ENCODE measurements at regions not wholly inside any gene's neighbourhood (a gene's known extent, or its start where the extent isn't known, plus 50 kb on each side); places are given as distances from the start of the nearest gene placed in this dataset.

GRCh38 chr15:39144613-39145499 is 436.0 kb upstream of the THBS1 start:
- DNase-seq = no peak
- WGBS, 2 donors (ENCODE audit: low coverage in 1 of 2) = 48 to 64% methylated on average over 2 of the region's 2 CpGs
- Histone ChIP-seq H3K27ac (no peak overlapping the region), H3K36me3 (no peaks in the 10 kb centered on the region), H3K9me3 (no peaks in the 10 kb centered on the region), H3K27me3 (no peaks in the 10 kb centered on the region), H3K4me1 (no peaks in the 10 kb centered on the region), H3K4me3 (no peak overlapping the region)
- in situ Hi-C loops (cut with MboI; ENCODE audit: low pct_ligation_motif_present in 1 of 4, low pct_unique_long_range_greater_than_20kb in 1 of 4, low sequenced_read_pairs in 3 of 4) (no loop called here), intact Hi-C loops (cut with DNase I; ENCODE audit: low total_unique reads) (no loop called here)
- TF ChIP-seq POLR2AphosphoS5 (IDR thresholded peaks at IDR 0.05) = no peak
- no peak for TF ChIP-seq EP300 (IDR thresholded peaks at IDR 0.05; ENCODE audit: low read depth)
- TF ChIP-seq, protein P1, sequence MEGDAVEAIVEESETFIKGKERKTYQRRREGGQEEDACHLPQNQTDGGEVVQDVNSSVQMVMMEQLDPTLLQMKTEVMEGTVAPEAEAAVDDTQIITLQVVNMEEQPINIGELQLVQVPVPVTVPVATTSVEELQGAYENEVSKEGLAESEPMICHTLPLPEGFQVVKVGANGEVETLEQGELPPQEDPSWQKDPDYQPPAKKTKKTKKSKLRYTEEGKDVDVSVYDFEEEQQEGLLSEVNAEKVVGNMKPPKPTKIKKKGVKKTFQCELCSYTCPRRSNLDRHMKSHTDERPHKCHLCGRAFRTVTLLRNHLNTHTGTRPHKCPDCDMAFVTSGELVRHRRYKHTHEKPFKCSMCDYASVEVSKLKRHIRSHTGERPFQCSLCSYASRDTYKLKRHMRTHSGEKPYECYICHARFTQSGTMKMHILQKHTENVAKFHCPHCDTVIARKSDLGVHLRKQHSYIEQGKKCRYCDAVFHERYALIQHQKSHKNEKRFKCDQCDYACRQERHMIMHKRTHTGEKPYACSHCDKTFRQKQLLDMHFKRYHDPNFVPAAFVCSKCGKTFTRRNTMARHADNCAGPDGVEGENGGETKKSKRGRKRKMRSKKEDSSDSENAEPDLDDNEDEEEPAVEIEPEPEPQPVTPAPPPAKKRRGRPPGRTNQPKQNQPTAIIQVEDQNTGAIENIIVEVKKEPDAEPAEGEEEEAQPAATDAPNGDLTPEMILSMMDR (IDR thresholded peaks at IDR 0.05) = no peak
- TF ChIP-seq POLR2A (IDR thresholded peaks at IDR 0.05) = no peak

- TF ChIP-seq POLR2A (IDR thresholded peaks at IDR 0.05) (no peak), EP300 (IDR thresholded peaks at IDR 0.05; ENCODE audit: low read depth) (no peak), POLR2AphosphoS5 (IDR thresholded peaks at IDR 0.05) (no peak)
- Histone ChIP-seq H3K9me3 (no peaks in the 10 kb centered on the region), H3K27ac (no peak overlapping the region), H3K27me3 (no peaks in the 10 kb centered on the region), H3K4me3 (no peak overlapping the region), H3K36me3 (no peaks in the 10 kb centered on the region), H3K4me1 (no peaks in the 10 kb centered on the region)
- WGBS, 2 donors (ENCODE audit: low coverage in 1 of 2) = 48 to 80% methylated on average over 2 of the region's 2 CpGs
- intact Hi-C loops (cut with DNase I; ENCODE audit: low total_unique reads) (no loop called here), in situ Hi-C loops (cut with MboI; ENCODE audit: low pct_ligation_motif_present in 1 of 4, low pct_unique_long_range_greater_than_20kb in 1 of 4, low sequenced_read_pairs in 3 of 4) (no loop called here)
- no peak for DNase-seq
Observed at GRCh38 chr15:39145854-39146625, 434.8 kb upstream of the THBS1 start.

DNA sequence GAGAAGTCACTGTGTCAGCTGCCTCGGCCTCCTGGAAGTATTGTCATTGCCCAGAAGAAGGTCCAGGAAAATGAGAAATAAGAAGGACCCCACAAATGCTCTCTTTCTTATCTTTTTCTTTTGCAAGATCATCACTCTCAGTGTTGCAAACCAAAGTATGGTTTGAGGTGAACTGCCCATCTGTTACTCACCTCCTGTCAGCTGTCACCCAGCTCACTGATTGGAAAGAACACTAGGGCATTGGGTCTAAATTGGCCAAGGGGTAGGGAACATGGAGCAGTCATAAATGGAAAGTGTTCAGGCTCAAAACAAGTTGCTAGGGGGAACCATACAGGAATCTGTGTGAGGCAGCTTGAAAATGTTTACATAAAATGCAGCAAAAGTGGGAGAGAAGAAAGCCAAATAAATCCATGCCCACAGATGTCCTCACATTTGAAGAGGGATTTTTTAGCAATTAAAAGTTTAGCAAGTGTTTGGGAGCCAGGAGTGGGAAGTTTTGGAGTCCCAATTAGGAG is 431.2 kb upstream of the THBS1 start:
- in situ Hi-C loops (cut with MboI; ENCODE audit: low pct_ligation_motif_present in 1 of 4, low pct_unique_long_range_greater_than_20kb in 1 of 4, low sequenced_read_pairs in 3 of 4) = loop anchor here in 1 of 4 donors (25.0 kb wide), 1 partner anchor 413 kb away; no protein-coding TSS in a partner anchor
- H3K4me1 ChIP-seq = peaks cover 0 to 14% (median 9%) of the 10 kb centered on the region in 4 donors
- no peak overlapping the region for H3K27ac ChIP-seq
- intact Hi-C loops (cut with DNase I; ENCODE audit: low total_unique reads) = no loop called here
- 68 to 90% methylated on average over 1 of the region's 1 CpG for WGBS, 2 donors (ENCODE audit: low coverage in 1 of 2)
- H3K9me3 ChIP-seq = no peaks in the 10 kb centered on the region
- H3K36me3 ChIP-seq = no peaks in the 10 kb centered on the region
- H3K4me3 ChIP-seq = no peak overlapping the region
- TF ChIP-seq POLR2AphosphoS5 (IDR thresholded peaks at IDR 0.05) (no peak), POLR2A (IDR thresholded peaks at IDR 0.05) (no peak), EP300 (IDR thresholded peaks at IDR 0.05; ENCODE audit: low read depth) (no peak)
- TF ChIP-seq, protein P1 (IDR thresholded peaks at IDR 0.05) = no peak
- no peak for DNase-seq
- H3K27me3 ChIP-seq = no peaks in the 10 kb centered on the region

DNA sequence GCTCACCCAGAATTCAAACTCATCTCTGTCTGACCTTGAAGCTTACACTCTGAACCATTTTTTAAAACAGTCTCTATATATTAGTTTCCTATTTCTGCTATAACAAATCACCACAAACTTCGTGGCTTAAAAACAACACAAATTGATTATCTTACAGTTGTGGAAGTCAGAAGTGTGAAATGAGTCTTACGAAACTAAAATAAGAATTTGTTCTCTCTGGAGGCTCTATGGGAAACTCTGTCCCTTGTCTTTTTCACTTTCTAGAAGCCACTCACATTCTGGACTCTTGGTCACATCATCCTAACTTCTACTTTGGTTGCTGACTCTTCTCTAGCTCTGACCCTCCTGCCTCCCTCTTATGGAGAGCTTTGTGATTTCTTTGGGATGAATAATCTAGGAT is 429.3 kb upstream of the THBS1 start:
- no peaks in the 10 kb centered on the region for H3K36me3 ChIP-seq
- peaks cover 0 to 18% (median 10%) of the 10 kb centered on the region in 4 donors for H3K4me1 ChIP-seq
- intact Hi-C loops (cut with DNase I; ENCODE audit: low total_unique reads) (no loop called here), in situ Hi-C loops (cut with MboI; ENCODE audit: low pct_ligation_motif_present in 1 of 4, low pct_unique_long_range_greater_than_20kb in 1 of 4, low sequenced_read_pairs in 3 of 4) (loop anchor here in 1 of 4 donors (25.0 kb wide), 1 partner anchor 411 kb away; no protein-coding TSS in a partner anchor)
- no peak for DNase-seq
- TF ChIP-seq POLR2A (IDR thresholded peaks at IDR 0.05) = no peak
- TF ChIP-seq, protein P1 (IDR thresholded peaks at IDR 0.05) = no peak
- no peak for TF ChIP-seq POLR2AphosphoS5 (IDR thresholded peaks at IDR 0.05)
- TF ChIP-seq EP300 (IDR thresholded peaks at IDR 0.05; ENCODE audit: low read depth) = no peak
- whole genome bisulfite sequencing, 2 donors (ENCODE audit: low coverage in 1 of 2) = 77 to 82% methylated on average over 2 of the region's 2 CpGs
- H3K27ac ChIP-seq = no peak overlapping the region
- H3K4me3 ChIP-seq = no peak overlapping the region
- no peaks in the 10 kb centered on the region for H3K27me3 ChIP-seq
- no peaks in the 10 kb centered on the region for H3K9me3 ChIP-seq

Measured in transverse colon (tissue), 4 donors.